Naive thymus-derived CD4-positive, alpha-beta T cell (primary cell): ENCODE measurements at regions not wholly inside any gene's neighbourhood (a gene's known extent, or its start where the extent isn't known, plus 50 kb on each side); places are given as distances from the start of the nearest gene placed in this dataset.

Source experiments
- ATAC-seq: fragments of 150-1000 bp; cut with Tn5 transposase; 2 replicates; pipeline ENCODE4 v1.10.0; 2021; ENCODE audit warnings: mild to moderate bottlenecking, moderate library complexity
- CTCF ChIA-PET: fragments of 350-600 bp; sonication (Branson Sonifier 250); formaldehyde crosslinking; loops from one replicate; lab custom pipeline; 2021; ENCODE audit warnings: antibody characterized with exemption; lab: Charles Lee
- POLR2A ChIA-PET: fragments of 350-600 bp; sonication (Branson Sonifier 250); formaldehyde crosslinking; loops from one replicate; lab custom pipeline; 2021; ENCODE audit warnings: antibody characterized with exemption, inconsistent platforms; lab: Charles Lee
- DNase-seq, 9 donors: peaks; one replicate each; pipeline versions ENCODE4 v3.0.0 to v3.0.0-alpha.2; 2020 to 2022; ENCODE audit warnings: mixed read lengths in 1 of 9
- H3K27ac ChIP-seq: one replicate; pipeline ENCODE4 v1.7.0; 2013; ENCODE audit warnings: mild to moderate bottlenecking, low read depth, low read length, moderate library complexity
- H3K27me3 ChIP-seq, 2 donors: one replicate each; pipeline ENCODE4 v1.7.0; 2013; ENCODE audit warnings: low read length in 2 of 2, mild to moderate bottlenecking in 2 of 2, moderate library complexity in 2 of 2; ENCODE audit not compliant: control insufficient read depth in 2 of 2, insufficient read depth in 2 of 2
- H3K36me3 ChIP-seq, 3 experiments: 1 replicate in 2 of 3; 2 replicates in 1 of 3; pipeline ENCODE4 v1.7.0; 2013; ENCODE audit warnings: low read length in 3 of 3, mild to moderate bottlenecking in 3 of 3, moderate library complexity in 1 of 3; ENCODE audit not compliant: insufficient read depth in 3 of 3, control insufficient read depth in 2 of 3
- H3K4me1 ChIP-seq, 2 donors: one replicate each; pipeline ENCODE4 v1.7.0; 2013; ENCODE audit warnings: low read length in 2 of 2, mild to moderate bottlenecking in 2 of 2, moderate library complexity in 1 of 2; ENCODE audit not compliant: control insufficient read depth in 2 of 2, insufficient read depth in 2 of 2
- H3K4me3 ChIP-seq: 2 replicates; pipeline ENCODE4 v1.7.0; 2013; ENCODE audit warnings: mild to moderate bottlenecking, low read length
- H3K9me3 ChIP-seq, 3 experiments: 1 replicate in 2 of 3; 2 replicates in 1 of 3; pipeline ENCODE4 v1.7.0; 2013; ENCODE audit warnings: low read length in 3 of 3; ENCODE audit not compliant: control insufficient read depth in 2 of 3
- H3K27ac Mint-ChIP-seq, 9 donors: one replicate each; pipeline ENCODE4 v1.8.0; 2020 to 2022; ENCODE audit warnings: mixed read lengths in 9 of 9, mild to moderate bottlenecking in 8 of 9, moderate library complexity in 5 of 9, inconsistent platforms in 2 of 9
- H3K27me3 Mint-ChIP-seq, 5 donors: one replicate each; pipeline ENCODE4 v1.8.0; 2021 to 2022; ENCODE audit warnings: mixed read lengths in 5 of 5, mild to moderate bottlenecking in 1 of 5
- H3K36me3 Mint-ChIP-seq, 5 donors: one replicate each; pipeline ENCODE4 v1.8.0; 2020 to 2022; ENCODE audit warnings: mixed read lengths in 5 of 5, mild to moderate bottlenecking in 3 of 5, inconsistent platforms in 1 of 5
- H3K4me1 Mint-ChIP-seq, 7 donors: one replicate each; pipeline ENCODE4 v1.8.0; 2020 to 2022; ENCODE audit warnings: mixed read lengths in 7 of 7, mild to moderate bottlenecking in 3 of 7, inconsistent platforms in 1 of 7
- H3K4me3 Mint-ChIP-seq, 10 donors: one replicate each; pipeline ENCODE4 v1.8.0; 2020 to 2022; ENCODE audit warnings: mild to moderate bottlenecking in 10 of 10, mixed read lengths in 10 of 10, moderate library complexity in 6 of 10, inconsistent platforms in 2 of 10
- H3K9me3 Mint-ChIP-seq, 11 donors: one replicate each; pipeline ENCODE4 v1.8.0; 2020 to 2022; ENCODE audit warnings: mixed read lengths in 11 of 11, mild to moderate bottlenecking in 4 of 11, inconsistent platforms in 1 of 11, moderate library complexity in 1 of 11
- intact Hi-C, 2 donors: fragments of 100-400 bp; cut with micrococcal nuclease; formaldehyde crosslinking; loops; one replicate each; pipeline ENCODE4 v1.15.1; 2023

DNA sequence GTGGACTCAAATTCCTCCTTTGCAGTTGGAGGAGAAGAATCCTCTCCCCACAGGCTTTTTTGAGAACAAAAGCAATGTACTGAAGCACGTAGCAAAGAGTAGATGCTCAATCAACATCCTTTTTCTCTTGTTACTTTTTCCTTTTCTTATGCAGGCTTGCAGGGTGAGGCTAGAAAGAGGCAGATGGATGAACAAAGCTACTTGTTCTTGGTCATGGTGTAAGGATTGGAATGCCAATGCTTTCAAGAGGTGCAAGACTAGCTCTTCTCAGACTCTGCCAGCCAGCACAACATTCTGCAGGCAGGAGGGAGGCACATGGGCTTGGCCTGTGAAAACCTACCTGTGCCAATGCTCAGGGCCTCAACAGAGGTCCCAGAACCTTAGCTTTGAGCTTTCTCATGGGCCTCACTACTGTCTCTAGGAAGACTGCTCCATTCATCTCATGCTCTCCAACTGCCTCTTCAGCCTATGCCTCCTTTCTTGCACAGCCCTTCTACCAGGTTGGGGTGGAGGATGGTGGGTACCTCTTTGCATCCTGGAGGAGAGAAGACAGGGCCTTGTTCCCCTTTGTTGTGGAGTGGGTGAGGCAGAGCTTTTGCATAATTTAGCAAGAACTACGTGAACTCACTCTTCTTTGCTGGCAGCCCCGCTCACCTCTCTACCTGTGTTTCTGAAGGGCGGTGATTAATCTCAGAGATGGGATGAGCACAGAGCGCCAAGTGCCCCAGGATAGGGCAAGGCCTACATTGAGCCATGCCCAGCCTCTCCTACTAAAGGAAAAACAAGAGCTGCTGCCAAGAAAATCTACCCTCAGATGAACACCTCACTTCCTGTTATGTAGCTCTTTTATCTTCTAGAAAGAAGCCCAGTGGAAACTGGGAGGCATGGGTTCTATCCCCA is 1119.7 kb downstream of the VRK1 start:
- no peaks in the 10 kb centered on the region for H3K9me3 ChIP-seq
- Mint-ChIP-seq H3K27me3 (peaks cover 0 to 3% (median 0%) of the 10 kb centered on the region in 5 donors), H3K9me3 (peaks cover 0 to 4% (median 0%) of the 10 kb centered on the region in 11 donors), H3K4me3 (peak overlapping the region in 8 of 10 donors; percentile 14 to 60 (median 43)), H3K4me1 (peaks cover 8 to 38% (median 18%) of the 10 kb centered on the region in 7 donors), H3K27ac (peak overlapping the region in 8 of 9 donors; percentile 23 to 62 (median 55)), H3K36me3 (peaks cover 0 to 6% (median 0%) of the 10 kb centered on the region in 5 donors)
- DNase-seq = peak in 2 of 9 donors; percentile 9 to 20
- ATAC-seq = no peak
- intact Hi-C loops = no loop called here
- CTCF ChIA-PET = interaction anchor here (0.5 kb wide), 1 partner anchor 1051 kb away, joined by 3 read pairs; no protein-coding TSS in a partner anchor
- H3K4me3 ChIP-seq = no peak overlapping the region
- peaks cover 0 to 14% of the 10 kb centered on the region in 2 donors for H3K4me1 ChIP-seq
- no peaks in the 10 kb centered on the region for H3K36me3 ChIP-seq
- H3K27ac ChIP-seq = no peak overlapping the region
- H3K27me3 ChIP-seq = no peaks in the 10 kb centered on the region
- POLR2A ChIA-PET = no interaction called here

DNA sequence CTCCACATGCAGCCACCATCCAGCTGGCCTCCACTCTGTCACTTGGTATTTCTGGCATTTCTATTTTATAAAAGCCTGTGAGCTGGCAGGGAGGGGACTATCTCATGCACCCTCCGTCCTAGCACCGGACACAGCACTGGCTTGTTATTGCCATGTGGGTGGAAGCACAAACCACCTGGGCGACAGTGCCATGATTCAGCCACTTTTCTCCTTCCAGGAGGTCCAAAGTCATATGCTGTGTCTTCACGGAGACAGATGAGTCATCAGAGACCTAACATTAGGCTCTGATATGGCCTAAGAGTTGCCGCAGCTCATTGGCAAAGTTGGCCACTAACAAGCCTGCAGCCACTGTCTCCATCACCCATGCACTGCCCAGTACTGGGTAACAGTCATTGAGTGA is 1123.0 kb downstream of the VRK1 start:
- no peaks in the 10 kb centered on the region for H3K9me3 ChIP-seq
- peaks cover 0 to 8% (median 0%) of the 10 kb centered on the region in 11 donors for H3K9me3 Mint-ChIP-seq
- H3K27ac Mint-ChIP-seq = peak overlapping the region in 1 of 9 donors; percentile 20
- no peaks in the 10 kb centered on the region for H3K27me3 ChIP-seq
- H3K4me3 ChIP-seq = no peak overlapping the region
- DNase-seq = no peak
- peaks cover 0 to 16% (median 9%) of the 10 kb centered on the region in 5 donors for H3K36me3 Mint-ChIP-seq
- no peaks in the 10 kb centered on the region for H3K36me3 ChIP-seq
- H3K4me3 Mint-ChIP-seq = no peak overlapping the region
- ATAC-seq = no peak
- H3K27ac ChIP-seq = no peak overlapping the region
- H3K27me3 Mint-ChIP-seq = no peaks in the 10 kb centered on the region
- intact Hi-C loops = no loop called here
- H3K4me1 Mint-ChIP-seq = peaks cover 8 to 39% (median 23%) of the 10 kb centered on the region in 7 donors
- CTCF ChIA-PET = no interaction called here
- H3K4me1 ChIP-seq = peaks cover 0 to 14% of the 10 kb centered on the region in 2 donors
- POLR2A ChIA-PET = interaction anchor here (0.6 kb wide), 1 partner anchor 1078 kb away, joined by 3 read pairs; no protein-coding TSS in a partner anchor

DNA sequence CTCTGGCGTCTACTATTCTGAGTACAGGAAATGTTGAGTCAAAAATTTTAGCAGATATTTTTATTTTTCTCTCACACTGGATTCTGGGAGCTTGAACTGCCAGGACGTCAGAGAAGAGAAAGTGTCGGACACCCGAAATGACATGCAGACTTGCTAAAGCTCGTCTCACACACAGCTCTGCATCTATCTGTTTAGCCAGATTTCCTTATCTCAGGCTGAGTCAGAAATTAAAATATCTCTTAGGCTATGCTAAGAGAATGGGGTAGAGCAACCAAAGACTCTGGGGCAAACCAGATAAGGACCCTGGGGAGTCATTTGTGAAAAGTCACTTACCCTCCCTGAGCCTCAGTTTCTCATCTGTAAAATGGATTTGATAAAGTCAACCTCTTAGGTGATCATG is 1124.1 kb downstream of the VRK1 start:
- H3K4me3 ChIP-seq = no peak overlapping the region
- Mint-ChIP-seq H3K4me1 (peaks cover 8 to 30% (median 20%) of the 10 kb centered on the region in 7 donors), H3K36me3 (peaks cover 5 to 25% (median 18%) of the 10 kb centered on the region in 5 donors), H3K27me3 (no peaks in the 10 kb centered on the region), H3K9me3 (peaks cover 0 to 8% (median 0%) of the 10 kb centered on the region in 11 donors), H3K27ac (peak overlapping the region in 1 of 9 donors; percentile 6), H3K4me3 (no peak overlapping the region)
- peaks cover 0 to 12% of the 10 kb centered on the region in 2 donors for H3K4me1 ChIP-seq
- no peak overlapping the region for H3K27ac ChIP-seq
- H3K36me3 ChIP-seq = no peaks in the 10 kb centered on the region
- no peak for DNase-seq
- ChIA-PET POLR2A (no interaction called here), CTCF (no interaction called here)
- H3K27me3 ChIP-seq = no peaks in the 10 kb centered on the region
- no peaks in the 10 kb centered on the region for H3K9me3 ChIP-seq
- intact Hi-C loops = no loop called here
- no peak for ATAC-seq

DNA sequence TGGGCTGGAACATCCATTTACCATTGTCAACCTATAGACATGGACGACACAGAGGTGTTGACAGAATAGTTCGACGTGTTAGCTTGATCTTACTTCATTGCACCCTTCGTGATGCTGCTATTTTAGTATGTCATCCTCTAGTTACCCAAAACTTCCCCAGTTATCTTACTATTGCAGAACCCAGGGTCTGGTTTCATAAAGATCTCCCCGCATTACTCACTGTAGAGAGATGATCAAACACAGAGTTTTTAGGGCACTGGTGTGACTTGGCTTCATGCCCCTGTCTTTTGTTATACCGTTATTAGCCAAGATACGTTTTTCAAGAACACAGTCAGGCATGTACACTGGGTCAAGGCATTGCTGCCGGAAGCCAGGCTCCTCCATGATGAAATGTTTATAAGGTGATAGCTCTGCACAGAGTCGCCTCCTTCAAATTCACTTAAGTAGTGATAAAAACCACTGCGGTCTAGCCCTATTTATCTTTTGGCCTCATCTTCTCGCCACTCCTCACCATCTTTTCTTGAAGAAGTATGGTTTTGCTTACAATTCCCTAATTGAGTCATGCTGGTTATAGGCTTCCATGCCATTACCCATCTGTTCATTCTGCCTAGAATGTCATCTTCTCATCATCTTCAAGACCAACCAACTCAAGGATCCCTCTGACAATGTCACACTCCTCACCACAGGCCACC is 1127.9 kb downstream of the VRK1 start:
- Histone ChIP-seq H3K9me3 (no peaks in the 10 kb centered on the region), H3K4me1 (no peaks in the 10 kb centered on the region), H3K36me3 (no peaks in the 10 kb centered on the region), H3K27ac (no peak overlapping the region), H3K4me3 (no peak overlapping the region), H3K27me3 (no peaks in the 10 kb centered on the region)
- Mint-ChIP-seq H3K4me3 (no peak overlapping the region), H3K4me1 (peaks cover 0 to 11% (median 5%) of the 10 kb centered on the region in 7 donors), H3K27ac (peak overlapping the region in 2 of 9 donors; percentile 18 to 65), H3K9me3 (peaks cover 0 to 8% (median 0%) of the 10 kb centered on the region in 11 donors), H3K36me3 (peaks cover 6 to 34% (median 26%) of the 10 kb centered on the region in 5 donors), H3K27me3 (no peaks in the 10 kb centered on the region)
- no peak for DNase-seq
- ChIA-PET CTCF (no interaction called here), POLR2A (no interaction called here)
- ATAC-seq = no peak
- intact Hi-C loops = no loop called here

DNA sequence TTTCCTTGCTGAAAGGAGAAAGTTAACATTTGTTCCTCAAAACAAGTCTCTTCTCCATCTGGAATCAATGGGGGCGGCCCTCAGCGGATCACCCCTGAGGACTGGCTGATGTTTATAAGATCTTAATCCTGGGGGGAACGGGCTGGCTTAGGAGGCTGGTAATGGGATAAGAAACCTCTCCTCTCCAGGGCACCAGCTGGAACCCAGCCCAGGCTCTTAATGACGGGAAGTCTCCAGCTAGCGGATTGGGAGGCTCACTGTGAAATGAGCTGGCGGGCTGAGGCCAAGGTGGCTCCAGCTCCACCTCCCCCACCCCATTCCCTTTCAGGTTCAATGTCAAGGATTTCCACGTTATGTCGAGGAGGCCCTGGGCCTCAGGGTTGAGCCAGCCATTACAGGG is 1133.0 kb downstream of the VRK1 start:
- H3K36me3 ChIP-seq = no peaks in the 10 kb centered on the region
- CTCF ChIA-PET = interaction anchor here (0.7 kb wide), 1 partner anchor 339 kb away, joined by 5 read pairs; no protein-coding TSS in a partner anchor
- H3K27me3 Mint-ChIP-seq = no peaks in the 10 kb centered on the region
- H3K27ac Mint-ChIP-seq = peak overlapping the region in 3 of 9 donors; percentile 10 to 75 (median 71)
- H3K4me1 ChIP-seq = no peaks in the 10 kb centered on the region
- H3K27me3 ChIP-seq = no peaks in the 10 kb centered on the region
- H3K9me3 ChIP-seq = no peaks in the 10 kb centered on the region
- ATAC-seq (no peak), DNase-seq (no peak)
- intact Hi-C loops = no loop called here
- H3K4me3 Mint-ChIP-seq = no peak overlapping the region
- H3K36me3 Mint-ChIP-seq = peaks cover 16 to 59% (median 49%) of the 10 kb centered on the region in 5 donors
- no peak overlapping the region for H3K4me3 ChIP-seq
- POLR2A ChIA-PET = interaction anchor here (0.6 kb wide), 1 partner anchor 82 kb away, joined by 5 read pairs; no protein-coding TSS in a partner anchor
- no peak overlapping the region for H3K27ac ChIP-seq
- H3K9me3 Mint-ChIP-seq = peaks cover 0 to 6% (median 1%) of the 10 kb centered on the region in 11 donors
- H3K4me1 Mint-ChIP-seq = peaks cover 5 to 36% (median 29%) of the 10 kb centered on the region in 7 donors

DNA sequence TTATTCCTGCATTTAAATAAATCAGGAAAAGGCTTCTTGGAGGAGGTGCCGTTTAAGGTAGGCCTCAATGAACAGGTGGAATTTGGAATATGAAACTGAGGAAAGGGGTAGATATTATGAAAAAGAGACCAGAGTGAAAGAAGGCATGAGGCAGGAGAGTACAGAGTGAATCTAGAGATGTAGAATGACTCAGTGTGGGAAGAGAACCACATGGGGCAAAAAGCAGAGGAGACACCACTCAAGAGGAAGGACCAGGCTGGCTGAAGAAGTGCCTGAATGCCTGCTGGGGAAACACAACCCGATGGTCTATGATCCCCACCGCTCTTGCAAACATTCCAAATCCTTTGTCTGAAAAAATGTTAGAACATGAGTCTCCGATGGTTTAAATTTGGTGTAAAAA is 1134.1 kb downstream of the VRK1 start:
- ChIA-PET POLR2A (no interaction called here), CTCF (interaction anchor here (0.6 to 0.9 kb wide), 2 partner anchors 26 to 33 kb away, joined by 3 read pairs; no protein-coding TSS in a partner anchor)
- peaks cover 0 to 8% (median 1%) of the 10 kb centered on the region in 11 donors for H3K9me3 Mint-ChIP-seq
- Histone ChIP-seq H3K9me3 (no peaks in the 10 kb centered on the region), H3K36me3 (no peaks in the 10 kb centered on the region), H3K27me3 (no peaks in the 10 kb centered on the region), H3K4me3 (no peak overlapping the region), H3K27ac (no peak overlapping the region), H3K4me1 (no peaks in the 10 kb centered on the region)
- H3K27me3 Mint-ChIP-seq = no peaks in the 10 kb centered on the region
- intact Hi-C loops = no loop called here
- ATAC-seq (no peak), DNase-seq (no peak)
- H3K4me3 Mint-ChIP-seq = peak overlapping the region in 2 of 10 donors; percentile 9 to 29
- H3K36me3 Mint-ChIP-seq = peaks cover 11 to 53% (median 43%) of the 10 kb centered on the region in 5 donors
- H3K27ac Mint-ChIP-seq = peak overlapping the region in 8 of 9 donors; percentile 21 to 93 (median 66)
- peaks cover 5 to 40% (median 29%) of the 10 kb centered on the region in 7 donors for H3K4me1 Mint-ChIP-seq
